Hepatocyte (in vitro differentiated cells): ENCODE measurements at regions not wholly inside any gene's neighbourhood (a gene's known extent, or its start where the extent isn't known, plus 50 kb on each side); places are given as distances from the start of the nearest gene placed in this dataset.

Source experiments
- DNase-seq: peaks from one replicate; pipeline ENCODE4 v3.0.0-alpha.2; 2016; ENCODE audit warnings: low spot score
- H2AFZ ChIP-seq: fragments of 200-600 bp; sonication (generic); 2 replicates; pipeline ENCODE4 v1.6.0; 2016; ENCODE audit warnings: antibody characterized with exemption, mild to moderate bottlenecking
- H3K27ac ChIP-seq: fragments of 200-600 bp; sonication (generic); 2 replicates; pipeline ENCODE4 v1.5.1; 2016; ENCODE audit warnings: mild to moderate bottlenecking
- H3K27me3 ChIP-seq: fragments of 200-600 bp; sonication (generic); 2 replicates; pipeline ENCODE4 v1.6.1; 2016
- H3K36me3 ChIP-seq: fragments of 200-600 bp; sonication (generic); replicated peaks from 2 replicates; pipeline ENCODE4 v1.5.1; 2016; ENCODE audit warnings: low read depth; ENCODE audit not compliant: insufficient read depth
- H3K4me1 ChIP-seq: fragments of 200-600 bp; sonication (generic); 2 replicates; pipeline ENCODE4 v1.5.1; 2016; ENCODE audit warnings: mild to moderate bottlenecking, moderate library complexity; ENCODE audit not compliant: insufficient read depth
- H3K4me2 ChIP-seq: fragments of 200-600 bp; sonication (generic); 2 replicates; pipeline ENCODE4 v1.6.0; 2016
- H3K4me3 ChIP-seq: fragments of 200-600 bp; sonication (generic); 2 replicates; pipeline ENCODE4 v1.5.1; 2016; ENCODE audit warnings: mild to moderate bottlenecking
- H3K79me2 ChIP-seq: fragments of 200-600 bp; sonication (generic); 2 replicates; pipeline ENCODE4 v1.6.0; 2017; ENCODE audit warnings: mild to moderate bottlenecking
- H3K9me2 ChIP-seq: fragments of 200-600 bp; sonication (generic); replicated peaks from 2 replicates; pipeline ENCODE4 v1.6.0; 2017; ENCODE audit warnings: mild to moderate bottlenecking; ENCODE audit not compliant: insufficient read depth
- H3K9me3 ChIP-seq: fragments of 200-600 bp; sonication (generic); 2 replicates; pipeline ENCODE4 v1.5.1; 2016; ENCODE audit warnings: low read depth, mild to moderate bottlenecking
- H4K20me1 ChIP-seq: fragments of 200-600 bp; sonication (generic); 2 replicates; pipeline ENCODE4 v1.6.0; 2016; ENCODE audit warnings: mild to moderate bottlenecking; ENCODE audit not compliant: insufficient read depth, poor library complexity, severe bottlenecking
- CTCF ChIP-seq: fragments of 200-600 bp; sonication (generic); IDR thresholded peaks from 2 replicates; pipeline ENCODE4 v1.5.1; 2016; ENCODE audit warnings: antibody characterized with exemption, mild to moderate bottlenecking; ENCODE audit not compliant: poor library complexity
- EZH2 ChIP-seq: fragments of 200-600 bp; sonication (generic); IDR thresholded peaks from 2 replicates; pipeline ENCODE4 v1.6.1; 2016; ENCODE audit warnings: antibody characterized with exemption, mild to moderate bottlenecking, borderline replicate concordance
- EZH2phosphoT487 ChIP-seq: fragments of 200-600 bp; sonication (generic); IDR thresholded peaks from one replicate; pipeline ENCODE4 v1.6.1; 2018; ENCODE audit warnings: antibody characterized with exemption, mild to moderate bottlenecking, low read depth, moderate library complexity; ENCODE audit not compliant: unreplicated experiment, severe bottlenecking
- WGBS: methylation state at CpG from one replicate; pipeline ENCODE4 v1.1.6; 2016; ENCODE audit warnings: low lambda C conversion rate; ENCODE audit errors: missing lambda C conversion rate; 5-methylcytosine and 5-hydroxymethylcytosine counted together

- no peak overlapping the region for H2AFZ ChIP-seq
- H3K4me3 ChIP-seq = no peak overlapping the region
- TF ChIP-seq EZH2 (no peak), EZH2phosphoT487 (no peak), CTCF (no peak)
Measured at GRCh38 chr15:69722924-69723323, 270.3 kb downstream of the RPLP1 start.

GRCh38 chr15:69723404-69724096 is 270.9 kb downstream of the RPLP1 start:
- H2AFZ ChIP-seq = no peak overlapping the region
- H3K36me3 ChIP-seq = no peaks in the 10 kb centered on the region
- no peak overlapping the region for H3K4me2 ChIP-seq
- no peaks in the 10 kb centered on the region for H3K79me2 ChIP-seq
- DNase-seq = no peak
- H4K20me1 ChIP-seq = no peaks in the 10 kb centered on the region
- no peaks in the 10 kb centered on the region for H3K9me2 ChIP-seq
- no peaks in the 10 kb centered on the region for H3K4me1 ChIP-seq
- 72% methylated on average over 7 of the region's 7 CpGs for WGBS
- H3K27me3 ChIP-seq = no peaks in the 10 kb centered on the region
- no peak overlapping the region for H3K27ac ChIP-seq
- no peaks in the 10 kb centered on the region for H3K9me3 ChIP-seq
- TF ChIP-seq EZH2 = no peak
- H3K4me3 ChIP-seq = no peak overlapping the region

More at GRCh38 chr15:69722924-69723323, 270.3 kb downstream of the RPLP1 start:
- H3K9me2 ChIP-seq = no peaks in the 10 kb centered on the region
- no peaks in the 10 kb centered on the region for H3K4me1 ChIP-seq
- no peaks in the 10 kb centered on the region for H3K36me3 ChIP-seq
- H3K4me2 ChIP-seq = no peak overlapping the region
- WGBS = 94% methylated on average over 5 of the region's 5 CpGs
- H4K20me1 ChIP-seq = no peaks in the 10 kb centered on the region
- H3K79me2 ChIP-seq = no peaks in the 10 kb centered on the region
- no peaks in the 10 kb centered on the region for H3K27me3 ChIP-seq
- H3K9me3 ChIP-seq = no peaks in the 10 kb centered on the region
- H3K27ac ChIP-seq = no peak overlapping the region
- no peak for DNase-seq

- no peak overlapping the region for H3K4me3 ChIP-seq
- H3K4me1 ChIP-seq = no peaks in the 10 kb centered on the region
- WGBS = 100% methylated on average over 3 of the region's 3 CpGs
- no peaks in the 10 kb centered on the region for H3K79me2 ChIP-seq
- H3K36me3 ChIP-seq = no peaks in the 10 kb centered on the region
- no peak overlapping the region for H3K27ac ChIP-seq
- no peak for DNase-seq
- H3K4me2 ChIP-seq = no peak overlapping the region
- H4K20me1 ChIP-seq = no peaks in the 10 kb centered on the region
- no peaks in the 10 kb centered on the region for H3K9me3 ChIP-seq
- H3K9me2 ChIP-seq = no peaks in the 10 kb centered on the region
- H3K27me3 ChIP-seq = no peaks in the 10 kb centered on the region
- TF ChIP-seq EZH2phosphoT487 = no peak
- no peak for TF ChIP-seq EZH2
- no peak for TF ChIP-seq CTCF
- no peak overlapping the region for H2AFZ ChIP-seq
Measured at GRCh38 chr15:69724333-69724732, 271.7 kb downstream of the RPLP1 start.

- Histone ChIP-seq H4K20me1 (no peaks in the 10 kb centered on the region), H3K9me2 (no peaks in the 10 kb centered on the region), H3K9me3 (no peaks in the 10 kb centered on the region), H2AFZ (no peak overlapping the region), H3K4me3 (no peak overlapping the region), H3K4me2 (no peak overlapping the region), H3K79me2 (no peaks in the 10 kb centered on the region), H3K4me1 (no peaks in the 10 kb centered on the region), H3K27ac (no peak overlapping the region), H3K27me3 (no peaks in the 10 kb centered on the region), H3K36me3 (no peaks in the 10 kb centered on the region)
- TF ChIP-seq EZH2phosphoT487 (no peak), EZH2 (no peak), CTCF (no peak)
- WGBS = 83% methylated on average over 4 of the region's 4 CpGs
- DNase-seq = no peak
Measured at GRCh38 chr15:69725275-69725674, 272.7 kb downstream of the RPLP1 start.
